Activated CD4-positive, alpha-beta T cell treated with anti-CD3 and anti-CD28 coated beads, Interleukin-10, Interleukin-2, amounts not matched to agents 100 ng/mL and 50 ng/mL, durations not matched to agents 16 hours and 8 hours (primary cell): ENCODE measurements at regions not wholly inside any gene's neighbourhood (a gene's known extent, or its start where the extent isn't known, plus 50 kb on each side); places are given as distances from the start of the nearest gene placed in this dataset.

Experiments
- DNase-seq: peaks from one replicate; pipeline ENCODE4 v3.0.0-alpha.2; 2020

DNA sequence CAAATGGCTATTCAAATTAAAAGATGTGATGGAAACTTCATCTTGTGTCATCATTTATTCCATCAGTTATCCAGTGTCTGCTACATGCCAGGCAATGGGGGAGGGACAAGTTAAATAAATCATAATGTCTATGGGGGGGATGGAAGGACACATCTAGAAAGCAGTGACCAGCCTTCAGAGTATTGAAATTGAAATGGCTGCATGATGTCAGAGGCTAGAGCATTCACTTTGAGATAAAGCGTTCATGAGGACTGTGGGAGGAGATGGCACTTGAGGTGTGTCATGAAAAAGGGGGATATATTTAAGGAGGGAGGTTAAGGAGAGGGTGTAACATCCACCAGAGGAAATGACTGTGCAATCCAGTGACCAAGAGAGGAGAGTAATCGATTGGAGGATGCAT lies 50.6 kb downstream of the SLIT2 start:
- DNase-seq = no peak

DNA sequence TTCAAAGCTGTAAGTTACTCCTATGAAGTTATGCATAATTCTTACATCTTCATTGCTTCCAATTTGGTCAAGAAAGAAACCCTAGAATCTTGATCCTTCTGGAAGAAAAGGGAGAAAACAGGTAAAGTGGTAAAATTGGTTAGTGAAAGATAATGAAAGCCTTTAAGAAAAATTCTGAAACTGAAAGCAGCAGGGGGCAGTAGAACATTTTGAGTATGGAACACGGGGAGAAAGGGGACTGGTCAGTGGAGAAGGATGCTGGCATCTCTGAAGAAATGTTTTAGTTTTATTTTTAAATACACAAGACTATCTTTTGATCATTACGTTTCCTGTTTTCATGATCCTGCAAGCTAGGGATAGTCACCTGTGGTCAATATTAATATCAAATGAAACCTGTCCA lies 54.3 kb downstream of the SLIT2 start:
- no peak for DNase-seq

DNA sequence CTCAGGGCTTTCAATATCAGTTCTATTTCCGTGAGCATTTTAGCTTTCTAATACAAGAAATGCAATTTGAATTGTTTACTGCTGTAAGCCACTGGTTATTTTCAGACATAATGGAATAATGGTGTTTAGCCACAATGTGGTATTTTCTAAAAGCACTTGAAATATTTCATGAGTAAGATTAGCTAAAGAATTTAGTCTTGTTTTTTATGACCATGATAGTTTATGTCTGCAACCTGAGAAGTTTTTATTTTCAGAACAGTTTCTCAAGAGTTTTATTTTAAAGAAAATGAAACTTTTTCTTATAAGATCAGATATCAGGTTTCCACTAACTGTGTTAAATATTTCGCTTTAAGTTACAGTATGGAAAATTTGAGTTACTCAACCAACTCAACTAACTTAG lies 60.2 kb downstream of the SLIT2 start:
- DNase-seq = no peak

DNA sequence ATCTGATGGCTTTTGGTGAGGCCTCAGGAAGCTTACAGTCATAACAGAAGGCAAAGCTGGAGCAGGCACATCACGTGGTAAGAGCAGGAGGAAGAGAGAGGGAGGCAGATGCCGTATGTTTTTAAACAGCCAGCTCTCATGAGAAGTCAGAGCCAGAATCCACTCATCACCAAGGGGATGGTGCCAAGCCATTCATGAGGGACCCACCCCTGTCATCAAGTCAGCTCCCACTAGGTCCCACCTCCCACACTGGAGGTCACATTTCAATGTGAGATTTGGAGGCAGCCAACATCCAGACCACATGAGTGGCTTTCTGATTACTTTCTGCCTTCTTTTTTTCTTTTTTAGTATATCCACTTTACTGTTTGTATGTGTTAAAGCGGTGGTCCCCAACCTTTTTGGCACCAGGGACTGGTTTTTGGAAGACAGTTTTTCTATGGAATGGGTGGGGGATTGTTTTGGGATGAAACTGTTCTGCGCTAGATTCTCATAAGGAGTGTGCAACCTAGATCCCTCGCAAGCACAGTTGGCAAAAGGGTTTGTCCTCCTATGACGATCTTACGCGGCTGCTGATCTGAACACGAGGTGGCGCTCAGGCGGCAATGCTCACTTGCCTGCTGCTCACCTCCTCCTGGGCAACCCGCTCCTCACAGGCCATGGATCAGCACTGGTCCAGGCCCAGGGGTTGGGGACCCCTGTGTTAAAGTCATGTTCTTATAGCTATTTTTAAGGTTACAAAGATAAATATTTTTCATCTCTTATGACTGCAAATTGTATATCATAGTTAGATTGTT lies 61.7 kb downstream of the SLIT2 start:
- peak; percentile 10 for DNase-seq

DNA sequence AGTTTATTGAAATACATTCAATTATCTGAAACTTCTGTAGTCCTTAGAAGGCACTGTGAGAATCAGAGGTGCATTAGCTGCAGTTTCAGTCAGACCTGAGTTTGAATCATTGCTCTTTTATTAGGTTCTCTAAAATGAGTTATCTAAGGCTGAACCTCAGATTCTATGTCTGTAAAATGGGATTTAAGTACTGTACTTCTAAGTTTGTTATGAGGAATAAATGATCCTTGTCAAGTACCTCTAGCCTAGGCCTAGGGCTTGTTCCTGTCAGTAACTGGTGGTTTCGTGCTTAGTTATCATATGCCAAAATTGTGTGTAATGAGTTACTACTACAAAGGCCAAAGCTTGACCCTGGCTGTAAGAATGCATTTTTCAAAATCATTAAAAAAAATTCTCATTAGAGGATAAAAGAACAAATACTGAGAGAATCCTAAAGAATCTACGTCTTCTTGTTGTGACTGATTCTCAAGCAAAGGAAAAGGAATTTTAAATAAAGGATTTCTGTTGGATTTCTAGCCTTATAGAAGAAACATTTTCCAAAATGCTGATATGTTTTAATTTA lies 65.8 kb downstream of the SLIT2 start:
- no peak for DNase-seq

DNA sequence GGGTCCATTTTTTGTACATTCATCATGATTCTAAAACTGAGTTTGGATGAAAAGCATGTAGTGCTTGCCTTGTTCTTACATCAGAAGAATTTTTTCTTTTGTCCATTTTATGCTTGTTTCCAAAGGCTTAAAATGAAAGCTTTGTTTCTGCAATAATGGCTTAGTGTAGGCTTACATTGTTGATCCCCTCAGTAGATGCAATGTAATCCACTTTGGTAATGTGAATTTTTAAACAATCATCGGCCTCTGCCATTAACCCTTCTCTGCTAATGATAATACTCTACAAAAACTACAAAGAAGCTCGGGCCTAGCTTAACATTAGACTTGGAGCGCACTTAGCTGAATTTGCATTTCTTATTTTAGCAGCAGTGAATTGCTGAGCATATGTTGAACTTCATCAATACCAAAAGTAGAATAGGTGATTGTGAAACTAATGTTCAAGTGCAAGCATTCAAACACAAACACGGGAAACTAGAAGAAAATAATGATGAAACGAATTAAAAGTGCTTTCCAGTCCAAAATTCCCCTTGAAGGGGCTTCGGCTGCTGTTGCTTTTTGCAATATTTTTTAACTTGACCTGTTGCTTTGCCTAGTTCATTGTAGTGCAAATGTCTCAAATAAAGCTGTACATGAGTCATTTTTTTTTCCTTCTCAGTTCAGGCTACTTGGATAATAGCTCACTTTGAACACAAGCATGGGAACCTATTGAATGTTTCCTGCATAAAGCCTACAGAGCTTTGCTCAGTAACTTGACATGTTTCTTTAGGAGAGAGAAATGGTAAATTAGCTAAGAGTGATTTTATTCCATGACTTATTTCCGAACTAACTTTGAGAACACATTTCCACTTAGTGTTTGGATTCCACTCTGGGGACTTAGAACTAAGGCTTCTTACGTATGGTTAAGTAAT lies 66.5 kb downstream of the SLIT2 start:
- DNase-seq = no peak

DNA sequence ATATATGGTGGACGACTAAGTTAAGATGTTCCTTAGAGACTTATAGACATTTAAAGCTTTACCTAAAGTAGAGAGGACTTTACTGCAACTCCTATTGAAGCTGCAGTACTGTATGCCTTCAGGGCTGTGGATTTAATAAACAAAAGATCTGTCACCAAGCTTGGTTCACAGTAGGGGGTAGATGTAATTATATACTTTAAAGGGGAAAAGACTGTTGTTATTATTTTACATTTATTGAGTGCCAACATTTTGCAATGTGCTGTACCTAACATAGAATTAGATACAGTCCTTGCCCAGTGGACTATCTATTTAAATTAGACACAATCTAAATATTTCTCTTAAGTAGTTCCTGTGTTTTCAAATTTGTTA lies 67.2 kb downstream of the SLIT2 start:
- DNase-seq = no peak

DNA sequence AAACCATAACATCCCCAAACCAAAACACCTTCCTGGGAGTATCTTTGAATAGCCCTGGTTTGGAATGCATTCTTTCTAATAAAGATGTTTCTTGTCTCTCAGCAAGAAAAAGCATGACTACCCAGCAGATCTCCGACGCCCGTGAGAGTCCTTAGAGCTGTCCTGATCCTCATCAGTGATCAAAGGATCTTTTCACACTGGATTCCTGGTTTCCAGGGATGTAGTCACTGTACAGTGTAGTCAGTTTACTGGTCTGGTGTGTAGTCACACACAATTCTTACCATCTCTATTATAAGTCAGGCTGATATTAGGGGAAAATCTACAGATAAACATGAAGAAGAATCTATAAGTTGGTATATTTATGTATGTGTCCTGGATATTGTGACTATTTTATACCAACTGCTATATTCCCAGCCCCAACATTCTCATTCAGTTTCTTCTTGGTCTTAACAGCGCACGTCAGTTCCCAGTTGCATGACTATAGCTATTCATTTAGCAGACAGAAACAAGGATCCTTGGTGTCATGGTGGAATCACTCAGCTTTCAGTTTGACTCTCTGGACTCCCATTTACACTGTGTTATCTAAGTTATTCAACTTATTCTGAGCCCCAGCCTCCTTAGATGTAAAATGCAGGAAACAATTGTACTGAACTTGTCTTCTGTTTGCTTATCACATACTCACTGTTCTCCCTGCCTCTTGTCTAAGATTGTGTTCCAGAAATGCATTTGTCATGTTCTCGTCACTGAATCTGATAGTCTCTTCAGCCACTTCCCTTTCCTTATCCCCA lies 68.3 kb downstream of the SLIT2 start:
- no peak for DNase-seq

DNA sequence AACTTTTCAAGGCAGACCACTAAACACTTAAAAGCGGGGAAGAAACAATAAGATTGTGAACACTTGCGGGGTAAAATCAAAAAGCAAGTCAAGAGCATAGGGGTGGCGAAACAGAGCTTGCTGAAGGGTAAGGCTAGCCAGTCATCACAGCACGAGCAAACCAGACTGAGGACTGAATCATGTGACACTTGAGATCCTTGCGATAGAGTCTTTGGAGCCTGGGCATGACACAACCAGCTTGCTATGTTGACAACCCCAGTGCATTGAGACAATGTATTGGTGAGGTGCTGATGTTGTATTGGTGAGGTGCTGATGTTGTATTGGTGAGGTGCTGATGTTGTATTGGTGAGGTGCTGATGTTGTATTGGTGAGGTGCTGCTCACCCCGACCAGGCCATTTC lies 72.3 kb downstream of the SLIT2 start:
- DNase-seq = no peak

DNA sequence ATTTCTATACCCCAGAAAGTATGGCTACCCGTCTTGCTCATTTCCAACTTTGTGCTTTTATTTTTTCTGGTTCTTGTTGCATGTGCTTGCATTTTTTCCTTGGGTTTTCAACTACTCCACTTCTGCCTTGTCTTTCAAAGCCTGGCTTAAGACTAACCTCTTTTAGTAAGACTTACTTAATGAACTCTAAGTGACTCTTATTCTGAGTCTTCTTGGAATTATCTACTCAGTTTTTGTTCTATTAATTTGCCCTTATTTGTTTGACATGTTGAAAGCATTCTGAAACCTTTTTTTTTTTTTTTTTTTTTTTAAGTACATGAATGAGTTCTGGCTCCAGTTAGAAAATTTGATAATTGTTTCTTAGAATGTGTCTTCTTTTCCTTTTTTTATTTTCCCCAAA lies 74.8 kb downstream of the SLIT2 start:
- no peak for DNase-seq

DNA sequence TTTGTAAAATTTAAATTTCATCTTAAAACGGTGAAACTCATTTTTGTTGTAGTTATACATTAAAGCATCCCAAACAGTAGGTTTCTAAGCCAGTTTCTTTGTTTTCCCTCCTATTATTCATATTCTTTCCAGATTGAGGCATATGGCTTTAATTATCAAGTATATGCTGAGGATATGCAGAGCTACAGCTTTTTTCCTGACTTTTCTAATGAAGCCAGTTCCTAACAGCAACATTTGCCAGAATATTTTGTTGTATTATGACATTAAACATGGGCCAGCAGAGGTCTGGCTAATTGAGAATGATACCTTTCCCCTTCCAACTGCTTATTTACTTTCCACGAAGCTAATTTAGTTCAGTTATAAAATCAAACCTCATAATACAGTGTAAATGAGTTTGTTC lies 75.3 kb downstream of the SLIT2 start:
- DNase-seq = no peak

DNA sequence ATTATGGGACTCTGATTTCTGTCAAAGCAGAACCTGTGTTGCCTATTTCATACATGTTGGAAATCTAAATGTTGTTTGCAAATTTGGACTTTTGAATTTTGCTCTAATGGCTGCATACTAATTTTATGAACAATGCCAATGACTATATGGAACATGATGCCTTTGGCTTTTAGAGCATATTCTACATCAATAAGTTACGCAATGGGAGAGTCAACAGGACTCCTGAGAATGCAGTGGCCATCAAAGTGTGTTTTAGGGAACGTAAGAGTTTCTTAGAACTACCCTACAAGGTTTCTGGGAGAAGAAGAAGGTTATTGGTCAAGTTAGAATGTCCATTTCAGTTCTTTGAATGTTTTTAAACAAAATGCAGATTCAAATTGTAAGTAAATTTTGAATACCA lies 76.1 kb downstream of the SLIT2 start:
- no peak for DNase-seq

DNA sequence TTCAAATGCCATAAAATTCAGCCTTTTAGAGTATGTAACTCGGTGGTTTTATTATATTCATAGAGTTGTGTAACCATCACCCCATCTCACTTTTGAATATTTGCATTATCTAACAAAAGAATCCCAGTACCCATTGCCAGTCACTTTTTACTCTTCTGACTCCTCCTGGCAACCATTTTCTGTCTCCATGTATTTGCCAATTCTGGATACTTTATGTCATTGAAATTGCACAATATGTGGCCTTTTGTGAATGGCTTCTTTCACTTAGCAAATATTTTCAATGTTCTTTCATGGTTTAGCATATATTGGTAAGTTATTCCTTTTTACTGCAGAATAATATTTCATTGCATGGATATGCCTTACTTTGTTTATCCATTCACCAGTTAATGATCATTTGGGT lies 79.9 kb downstream of the SLIT2 start:
- no peak for DNase-seq

DNA sequence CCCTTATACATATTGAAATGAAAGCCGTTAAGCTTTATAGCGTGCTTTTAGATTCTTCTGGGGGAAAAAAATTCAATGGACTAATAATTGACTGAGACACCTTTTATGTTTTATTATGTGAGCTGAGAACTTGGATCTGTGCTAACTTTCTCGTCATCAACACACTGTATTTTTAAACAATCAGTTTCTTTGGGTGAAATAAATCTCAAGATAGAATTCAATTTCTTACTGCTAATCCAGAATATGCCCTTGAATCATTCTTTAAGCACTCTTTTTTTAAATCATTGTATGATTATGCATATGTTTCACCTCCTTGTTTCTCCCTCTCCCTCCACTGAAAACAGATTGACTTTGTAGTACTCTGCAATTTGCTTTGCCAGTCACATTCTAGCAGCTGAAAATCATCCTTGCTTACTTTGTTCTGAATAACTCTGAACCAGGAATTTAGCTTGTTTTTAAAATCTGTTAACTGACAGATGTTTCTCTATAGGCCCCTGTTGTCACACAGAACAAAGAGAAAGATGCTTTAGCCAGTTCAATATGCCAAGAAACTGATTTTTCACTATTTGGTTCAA lies 81.5 kb downstream of the SLIT2 start:
- no peak for DNase-seq

DNA sequence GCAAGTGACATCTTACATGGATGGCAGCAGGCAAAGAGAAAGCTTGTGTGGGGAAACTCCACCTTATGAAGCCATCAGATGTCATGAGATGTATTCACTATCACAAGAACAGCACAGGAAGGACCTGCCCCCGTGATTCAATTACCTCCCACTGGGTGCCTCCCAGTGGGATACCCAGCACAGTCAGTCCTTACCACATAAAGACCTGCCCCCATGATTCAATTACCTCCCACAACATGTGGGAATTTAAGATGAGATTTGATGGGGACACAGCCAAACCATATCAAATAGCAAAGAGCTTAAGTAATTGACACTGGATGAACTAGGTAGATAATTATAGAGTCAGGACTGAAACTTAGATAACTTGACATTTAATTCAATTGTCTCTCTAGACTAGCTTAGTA lies 85.6 kb downstream of the SLIT2 start:
- no peak for DNase-seq

DNA sequence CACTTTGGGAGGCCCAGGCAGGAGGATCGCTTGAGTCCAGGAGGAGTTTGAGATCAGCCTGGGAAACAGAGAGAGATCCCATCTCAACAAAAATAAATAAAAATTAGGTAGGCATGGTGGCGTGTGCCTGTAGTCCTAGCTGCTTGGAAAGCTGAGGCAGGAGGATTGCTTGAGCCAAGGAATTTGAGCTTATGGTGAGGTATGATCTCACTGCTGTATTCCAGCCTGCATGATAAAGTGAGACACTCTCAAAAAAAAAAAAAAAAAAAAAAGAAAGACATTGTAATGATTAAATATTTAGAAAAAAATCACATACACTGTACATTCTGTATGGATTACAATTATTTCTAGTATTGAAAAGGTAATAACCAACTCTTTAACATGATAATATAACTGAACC lies 87.1 kb downstream of the SLIT2 start:
- no peak for DNase-seq

DNA sequence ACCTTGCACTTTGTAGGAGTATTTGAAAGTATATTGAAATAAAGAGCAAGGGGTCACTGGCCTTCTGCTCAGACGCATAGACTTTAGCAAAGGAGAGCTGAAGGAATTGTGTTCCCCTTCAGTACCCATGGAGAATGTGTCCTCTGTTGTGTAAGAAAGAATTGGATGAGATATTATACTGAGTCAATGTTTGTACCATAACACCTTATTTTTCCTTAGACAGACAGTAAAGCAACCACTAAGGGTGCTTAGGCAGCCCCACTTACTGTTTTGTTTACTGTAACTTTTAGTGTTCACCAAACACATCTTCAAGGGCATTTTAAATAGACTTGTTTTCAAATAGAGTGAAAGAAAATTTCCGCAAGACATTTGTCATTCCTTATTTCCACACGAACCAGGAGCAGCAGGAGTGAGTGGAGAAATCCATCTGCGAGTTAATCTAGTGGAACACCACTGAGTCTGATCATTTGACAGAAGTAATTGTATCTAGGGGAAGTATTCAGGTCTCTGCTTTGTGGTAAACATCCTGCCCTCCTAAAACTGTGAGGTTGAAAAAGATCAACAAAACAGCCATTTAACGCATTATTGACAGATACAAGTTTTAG lies 89.5 kb downstream of the SLIT2 start:
- DNase-seq = no peak

DNA sequence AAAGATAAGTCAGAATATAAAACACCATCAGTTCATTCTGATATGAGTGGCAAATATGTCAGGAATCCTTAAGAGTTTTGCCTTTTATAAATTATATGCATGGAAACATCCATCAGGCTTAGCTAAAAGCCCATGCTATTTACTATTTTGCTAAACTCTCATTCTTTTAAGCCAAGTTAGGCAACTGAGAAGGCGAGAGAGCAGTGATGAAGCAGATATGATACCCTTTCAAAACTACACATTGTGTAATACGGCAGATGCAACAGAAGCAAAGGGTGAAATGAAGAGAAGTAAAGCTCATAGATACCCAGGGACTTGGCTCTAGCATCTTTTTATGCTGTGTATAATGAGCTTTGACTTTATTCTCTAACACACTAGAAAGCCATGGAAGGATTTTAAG lies 95.8 kb downstream of the SLIT2 start:
- no peak for DNase-seq

DNA sequence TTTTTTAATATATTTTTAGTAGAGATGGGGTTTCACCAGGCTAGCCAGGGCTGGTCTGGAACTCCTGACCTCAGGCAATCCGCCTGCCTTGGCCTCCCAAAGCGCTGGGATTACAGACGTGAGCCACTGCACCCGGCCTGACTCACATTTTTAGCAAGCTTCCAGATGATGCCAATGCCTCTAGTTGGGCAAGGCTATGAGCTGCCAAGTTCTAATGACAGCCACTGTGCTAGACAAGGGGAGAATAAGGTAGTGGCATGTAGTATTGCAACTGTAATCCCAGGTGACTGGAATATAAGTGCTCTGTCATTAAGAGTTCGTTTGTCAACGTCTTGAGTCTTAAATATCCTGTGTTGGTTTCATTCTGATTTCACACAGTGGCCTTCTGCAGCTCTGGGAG lies 96.7 kb downstream of the SLIT2 start:
- no peak for DNase-seq

DNA sequence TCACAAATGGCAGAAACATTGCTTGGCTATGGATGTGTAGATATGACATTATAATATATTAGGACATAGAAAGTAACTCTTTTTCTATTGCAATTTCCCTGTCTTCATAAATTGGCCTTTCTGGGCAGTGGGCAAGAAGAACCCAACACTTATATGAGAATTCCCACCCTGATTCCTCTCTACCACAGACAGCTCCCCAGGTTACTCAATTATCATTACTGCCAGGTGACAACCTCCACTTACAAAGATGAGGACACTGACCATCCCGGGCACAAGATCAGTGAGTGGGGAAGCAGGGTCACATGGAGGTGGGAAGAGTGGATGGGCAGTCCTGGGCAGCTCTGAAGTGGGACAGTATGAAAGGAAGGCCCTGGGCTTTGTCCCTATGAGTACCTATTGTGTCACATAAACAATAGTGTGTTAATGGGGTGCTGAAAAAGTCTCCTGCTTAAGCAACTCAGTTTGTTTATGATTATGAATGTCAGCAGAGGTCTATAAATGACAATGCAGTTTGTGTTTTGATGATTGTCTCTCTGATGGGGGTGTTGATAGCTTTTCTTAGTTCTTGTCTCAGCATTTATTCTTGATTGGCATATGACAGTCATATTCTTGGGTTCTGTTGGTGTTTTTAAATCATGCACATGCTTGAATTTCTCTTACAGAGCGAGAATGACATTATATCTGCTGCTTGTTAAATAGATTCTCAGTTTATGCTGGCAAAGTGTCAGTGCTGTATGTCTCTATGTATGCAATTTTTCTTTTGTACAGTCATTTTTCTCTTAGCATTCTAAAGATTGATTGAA lies 99.9 kb downstream of the SLIT2 start:
- DNase-seq = no peak

DNA sequence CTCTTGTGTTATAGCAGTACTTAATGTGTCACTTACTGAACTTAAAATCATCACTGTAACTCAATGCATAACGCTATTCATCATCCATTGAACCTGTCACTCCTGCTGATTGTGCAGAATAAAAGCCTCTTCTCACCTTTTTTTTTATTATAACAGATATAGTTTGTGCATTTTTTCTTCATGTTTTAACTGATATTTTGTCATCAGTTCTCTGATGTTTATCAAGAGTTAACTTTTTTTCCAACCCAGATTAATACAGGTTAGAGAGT lies 100.4 kb downstream of the SLIT2 start:
- DNase-seq = no peak

DNA sequence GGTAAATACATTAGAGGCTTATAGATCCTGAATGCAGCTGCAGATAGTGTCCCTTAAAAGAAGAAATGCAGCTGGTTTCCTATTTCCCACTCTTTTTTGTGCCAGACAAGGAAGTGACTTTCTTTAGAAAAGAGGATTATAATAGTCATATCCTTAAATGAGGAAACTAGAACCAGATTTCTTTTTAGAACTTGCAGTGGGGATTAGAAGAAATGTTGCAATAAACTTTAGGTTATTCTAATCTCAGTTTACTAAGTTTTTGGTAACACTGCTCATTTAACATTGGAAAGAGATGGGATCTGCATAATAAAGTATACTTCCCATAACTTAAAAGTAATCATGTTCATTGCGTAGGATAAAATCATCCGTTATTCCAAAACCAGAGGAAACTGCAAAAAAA lies 101.9 kb downstream of the SLIT2 start:
- no peak for DNase-seq
